ENCODE measurements at regions not wholly inside any gene's neighbourhood (a gene's known extent, or its start where the extent isn't known, plus 50 kb on each side); places are given as distances from the start of the nearest gene placed in this dataset.
"Not testable (repeated sequence)": the region's sequence is repeated elsewhere in the genome, so short reads cannot be mapped to it uniquely, and the experiment has no call there.

DNA sequence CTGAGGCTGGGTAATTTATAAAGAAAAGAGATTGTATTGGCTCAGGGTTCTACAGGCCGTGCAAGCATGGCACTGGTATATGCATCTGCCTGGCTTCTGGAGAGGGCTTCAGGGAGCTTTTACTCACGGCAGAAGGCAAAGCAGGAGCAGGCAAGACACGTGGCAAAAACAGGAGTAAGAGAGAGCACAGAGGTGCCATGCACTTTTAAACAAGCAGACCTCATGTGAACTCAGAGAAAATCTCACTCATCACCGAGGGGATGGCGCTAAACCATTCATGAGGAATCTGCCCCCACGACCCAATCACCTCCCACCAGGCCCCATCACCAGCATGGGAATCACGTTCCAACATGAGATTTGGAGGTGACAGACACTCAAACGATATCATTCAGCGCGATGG, 400.7 kb upstream of the RUNX1 start:
- DNase-seq: no peak

DNA sequence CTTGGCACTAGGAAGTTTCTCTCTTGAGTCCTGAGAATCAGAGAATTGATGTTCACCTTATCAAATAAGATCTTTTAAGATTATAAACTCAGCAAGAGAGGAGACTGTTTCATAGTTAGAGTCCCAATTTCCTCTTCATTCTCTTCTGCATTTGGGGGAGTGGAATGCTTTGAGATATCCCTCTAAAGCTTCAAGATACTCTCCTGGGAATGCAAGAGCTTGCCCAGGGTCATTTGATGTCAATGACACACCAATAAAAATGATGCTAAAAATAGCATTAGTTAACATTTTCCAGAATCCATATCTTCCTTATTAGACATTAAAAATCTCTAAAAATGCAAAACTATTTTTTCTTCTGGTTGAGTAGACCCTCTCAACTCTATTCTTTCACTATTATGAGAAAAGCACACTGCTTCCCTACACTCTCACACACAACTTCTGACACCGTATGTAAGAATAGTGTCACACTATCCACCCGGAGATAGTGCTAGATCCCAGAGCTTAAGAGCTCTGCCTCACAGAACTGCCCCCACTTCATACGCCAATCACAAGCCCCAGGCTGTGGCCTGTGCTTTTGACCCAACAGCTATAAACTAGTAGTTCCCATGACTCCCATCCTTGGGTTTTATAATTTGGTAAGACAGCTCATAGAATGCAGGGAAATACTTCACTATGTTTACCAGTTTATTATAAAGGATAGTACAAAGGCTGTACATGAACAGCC, 399.9 kb upstream of the RUNX1 start:
- no peak for DNase-seq

DNA sequence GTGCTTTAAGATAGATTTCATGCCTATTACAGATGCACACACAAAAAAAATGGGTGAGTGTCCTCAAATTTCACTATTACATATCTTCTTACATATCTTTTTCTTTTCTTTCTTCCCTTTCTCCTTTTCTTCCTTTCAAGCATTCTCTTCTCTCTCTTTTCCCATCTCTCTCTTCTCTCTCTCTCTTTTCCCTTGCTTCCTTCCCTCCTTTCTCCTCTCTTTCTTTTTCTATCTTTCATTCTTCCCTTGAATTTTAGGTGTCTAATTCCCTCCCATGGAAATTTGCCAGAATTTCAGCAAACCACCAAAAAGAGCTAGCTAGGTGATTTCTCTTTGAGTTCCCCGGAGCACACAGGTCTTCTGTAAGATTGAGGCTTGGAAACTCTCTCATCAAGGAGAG, 395.3 kb upstream of the RUNX1 start:
- no peak for DNase-seq

DNA sequence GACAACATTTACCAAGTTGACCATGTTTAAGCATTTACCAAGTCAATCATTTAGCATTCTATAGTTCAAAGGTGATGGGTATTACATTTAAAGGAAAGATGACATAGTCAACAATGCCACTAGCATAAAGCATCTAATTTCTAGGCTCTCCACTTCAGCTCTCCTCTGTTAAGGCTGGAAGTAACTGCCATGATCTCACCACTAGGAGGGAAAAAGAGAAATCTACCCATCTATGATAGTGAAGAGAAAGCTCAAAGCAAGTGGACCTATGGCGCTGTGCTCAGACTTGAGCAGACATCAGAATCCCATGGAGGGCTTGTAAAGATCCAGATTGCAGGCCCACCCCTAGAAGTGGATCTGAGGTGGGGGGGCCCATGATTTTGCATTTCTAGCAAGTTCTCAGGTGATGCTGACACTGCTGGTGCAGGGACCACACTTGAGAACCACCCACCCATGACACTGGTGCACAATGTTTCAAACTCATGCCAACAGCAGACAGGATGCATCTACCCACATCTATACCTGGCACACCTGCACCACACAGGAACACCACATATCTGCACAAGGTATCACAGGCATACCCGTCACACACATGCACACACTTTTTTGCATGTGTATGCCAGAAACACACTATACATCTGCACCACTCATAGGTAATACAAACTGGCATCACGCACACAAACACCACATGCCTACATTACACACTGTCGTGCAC, 392.9 kb upstream of the RUNX1 start:
- no peak for DNase-seq

DNA sequence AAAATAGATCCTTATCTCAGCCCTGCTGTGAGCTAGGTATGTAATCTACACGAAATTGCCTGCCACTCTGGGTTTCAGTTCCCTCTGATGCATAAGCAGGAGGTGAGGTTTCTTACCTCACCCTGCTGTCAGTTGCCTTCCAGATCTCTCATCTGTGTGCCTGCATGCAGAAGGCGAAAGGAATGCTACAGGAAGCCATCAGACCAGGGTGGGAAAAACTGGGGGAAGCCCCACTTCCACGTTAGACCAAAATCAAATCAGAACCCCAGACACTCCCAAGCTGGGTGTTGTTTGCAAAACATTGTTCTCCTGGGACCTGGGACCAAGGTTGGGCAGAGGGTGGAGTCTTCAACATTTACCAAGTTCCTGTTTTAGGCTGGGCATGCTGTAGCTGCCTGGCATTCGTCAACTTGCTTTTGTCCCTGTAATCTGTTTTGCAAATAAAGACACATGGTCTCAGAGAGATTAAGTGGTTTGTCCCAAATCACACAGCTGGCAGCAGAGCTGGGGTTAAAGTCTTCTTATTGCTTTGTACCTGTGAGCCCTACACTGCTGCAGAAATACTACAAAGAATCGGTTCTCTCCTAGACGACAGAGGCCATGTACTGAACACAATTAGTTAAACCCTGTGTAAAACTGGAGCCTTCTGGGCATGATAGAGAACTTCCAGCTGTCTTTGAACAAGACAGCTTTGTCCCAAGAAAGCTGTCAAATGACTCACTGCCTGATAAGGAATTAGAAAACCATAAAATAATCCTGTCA, 389.7 kb upstream of the RUNX1 start:
- no peak for DNase-seq

DNA sequence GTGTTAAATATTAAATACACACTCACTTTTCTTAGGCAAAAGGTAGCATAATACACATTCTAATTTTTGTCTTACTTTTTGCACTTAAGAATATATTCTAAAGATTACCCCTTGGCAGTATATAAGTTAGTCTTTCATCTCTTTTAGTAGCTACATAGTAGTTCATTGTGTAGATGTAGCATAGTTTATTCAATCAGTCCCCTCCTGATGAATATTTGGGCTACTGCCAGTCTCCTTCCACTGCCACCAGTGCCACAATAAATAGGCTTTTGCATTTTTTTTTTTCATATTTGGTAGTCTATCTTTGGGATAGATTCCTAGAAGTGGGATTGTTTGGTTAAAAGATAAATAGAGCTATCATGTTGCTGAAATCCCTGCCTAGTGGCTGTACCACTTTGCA, 388.8 kb upstream of the RUNX1 start:
- no peak for DNase-seq

DNA sequence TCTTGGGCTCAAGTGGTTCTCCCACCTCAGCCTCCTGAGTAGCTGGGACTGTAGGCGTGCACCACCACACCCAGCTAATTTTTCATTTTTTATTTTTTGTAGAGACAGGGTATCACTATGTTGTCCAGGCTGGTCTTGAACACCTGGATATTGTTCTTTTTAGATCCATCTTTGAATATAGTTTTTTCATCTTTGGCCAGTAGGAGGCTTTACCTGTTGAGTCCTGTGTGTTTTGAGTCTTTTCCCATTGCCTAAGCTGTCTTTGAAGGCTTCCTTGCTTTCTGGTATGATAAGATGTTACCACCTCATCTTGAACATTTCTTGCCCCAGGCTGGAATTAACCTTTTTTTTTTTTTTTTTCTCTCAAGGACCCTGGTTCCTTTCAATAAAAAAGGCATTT, 387.8 kb upstream of the RUNX1 start:
- DNase-seq: no peak

DNA sequence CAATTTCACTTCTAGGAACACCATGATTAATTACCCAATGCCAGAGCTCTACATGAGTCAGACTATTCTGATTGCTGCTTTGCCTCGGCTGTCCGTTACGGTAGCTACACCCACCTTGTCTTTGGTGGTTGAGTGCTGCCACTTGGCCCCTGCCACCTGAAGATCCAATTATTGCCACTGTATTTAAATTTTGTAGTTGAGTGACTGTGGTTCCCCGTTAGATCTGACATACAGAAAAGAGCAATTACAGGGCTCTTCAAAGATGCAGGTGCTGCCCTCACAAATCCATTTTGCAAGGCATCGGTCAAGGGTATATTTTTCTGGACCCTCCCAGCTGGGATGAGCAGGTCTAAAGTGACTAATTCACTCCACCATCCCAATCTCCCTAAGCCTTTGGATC, 383.5 kb upstream of the RUNX1 start:
- DNase-seq: not testable (repeated sequence)

DNA sequence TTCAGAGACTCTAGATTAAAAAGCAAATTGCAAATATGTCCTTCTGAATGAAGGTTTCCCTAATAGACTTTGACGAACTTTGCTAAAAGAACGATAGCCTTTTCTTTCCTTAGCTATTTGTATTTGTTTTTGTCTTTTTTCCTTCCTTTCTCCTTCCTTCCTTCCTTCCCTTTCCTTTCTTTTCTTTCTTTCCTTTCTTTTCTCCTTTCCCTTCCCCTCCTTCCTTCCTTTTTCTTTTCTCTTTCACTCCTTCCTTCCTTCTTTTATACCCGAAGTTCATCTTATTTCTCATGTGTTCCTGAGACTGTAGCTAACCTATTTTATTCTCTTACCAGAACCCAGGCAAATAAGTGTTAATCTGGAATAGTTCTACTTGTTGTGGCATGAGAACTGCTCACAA, 381.2 kb upstream of the RUNX1 start:
- DNase-seq: no peak

DNA sequence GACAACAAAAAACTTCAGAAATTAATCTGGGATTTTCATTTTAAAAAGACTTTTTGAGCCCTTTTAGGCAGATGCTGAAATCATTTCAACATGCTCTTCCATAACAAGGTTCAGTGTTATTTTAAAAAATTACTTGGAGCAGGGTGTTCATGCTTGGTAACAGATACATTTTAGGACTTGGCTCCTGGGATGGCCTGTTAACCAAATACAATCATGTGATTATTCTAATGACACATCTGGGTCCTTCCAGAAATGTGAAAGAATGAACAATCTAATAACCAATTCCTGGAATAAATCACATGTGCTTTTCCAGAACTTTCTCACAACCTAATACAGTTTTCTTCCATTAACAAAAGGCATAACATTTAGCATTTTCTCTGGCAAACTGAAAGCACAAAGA, 379.8 kb upstream of the RUNX1 start:
- DNase-seq: no peak

DNA sequence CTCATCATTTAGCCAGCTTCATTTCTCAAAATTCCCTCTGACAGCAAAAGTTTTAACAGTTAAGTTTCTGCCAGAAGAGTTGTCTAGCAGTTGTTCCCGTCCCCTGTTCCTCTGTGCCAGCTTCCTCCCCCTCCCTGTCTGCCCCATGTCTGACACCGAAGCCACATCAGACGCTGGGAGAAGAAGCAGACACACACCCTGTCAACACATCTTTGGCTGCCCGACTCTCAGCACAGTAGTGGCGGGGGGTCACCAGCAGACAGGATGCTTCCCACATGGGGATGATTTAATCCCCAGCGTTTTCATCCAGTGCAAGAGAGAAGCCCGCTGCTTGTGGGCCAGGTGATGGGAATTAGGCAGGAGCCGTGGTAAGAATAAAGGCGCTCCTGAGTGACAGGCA, 379.4 kb upstream of the RUNX1 start:
- DNase-seq: peak; percentile 31

DNA sequence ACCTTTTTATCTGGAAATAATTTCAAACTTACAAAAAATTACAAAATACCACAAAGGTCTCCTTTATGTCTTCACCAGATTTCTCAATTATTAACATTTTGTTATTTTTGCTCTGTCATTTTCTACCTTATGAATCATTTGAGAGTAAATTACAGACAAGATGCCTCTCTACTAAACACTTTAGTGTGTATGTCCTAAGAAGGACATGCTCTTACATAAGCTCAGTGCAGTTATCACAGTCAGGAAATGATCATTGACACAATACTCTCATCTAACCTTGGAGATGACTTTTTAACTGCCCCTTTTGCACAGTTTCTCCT, 378.9 kb upstream of the RUNX1 start:
- DNase-seq: no peak

DNA sequence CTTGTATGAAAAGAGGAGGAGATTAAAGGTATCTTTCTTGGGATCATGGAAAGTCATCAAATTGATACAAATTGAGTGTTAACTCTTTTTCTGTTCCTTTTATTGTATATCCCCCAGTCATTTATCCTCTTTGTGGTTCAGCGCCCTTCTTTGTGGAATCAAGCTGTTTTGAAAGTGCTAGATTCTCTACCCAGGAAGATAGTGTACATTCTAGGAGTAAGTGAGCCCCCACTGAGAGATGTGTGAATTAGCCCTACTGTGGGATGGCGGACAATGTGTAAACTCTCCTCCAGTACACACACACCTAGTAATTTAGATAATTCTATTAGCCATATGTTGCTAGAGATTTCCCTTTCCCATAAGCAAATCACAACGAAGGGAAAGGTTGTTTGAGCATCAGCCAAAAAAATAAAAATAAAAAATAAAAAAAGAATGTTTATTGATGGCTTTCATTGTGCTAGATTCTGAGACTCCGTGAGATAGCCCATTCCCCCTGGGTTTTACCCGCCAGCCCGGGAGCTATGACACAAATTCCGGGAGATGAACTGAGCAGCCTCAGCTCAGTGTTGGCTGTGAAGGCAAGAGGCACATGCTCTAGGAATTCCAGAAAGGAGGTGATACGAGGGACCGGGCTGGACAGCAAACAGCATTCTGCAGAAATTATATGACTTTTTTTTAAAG, 378.4 kb upstream of the RUNX1 start:
- DNase-seq: no peak

DNA sequence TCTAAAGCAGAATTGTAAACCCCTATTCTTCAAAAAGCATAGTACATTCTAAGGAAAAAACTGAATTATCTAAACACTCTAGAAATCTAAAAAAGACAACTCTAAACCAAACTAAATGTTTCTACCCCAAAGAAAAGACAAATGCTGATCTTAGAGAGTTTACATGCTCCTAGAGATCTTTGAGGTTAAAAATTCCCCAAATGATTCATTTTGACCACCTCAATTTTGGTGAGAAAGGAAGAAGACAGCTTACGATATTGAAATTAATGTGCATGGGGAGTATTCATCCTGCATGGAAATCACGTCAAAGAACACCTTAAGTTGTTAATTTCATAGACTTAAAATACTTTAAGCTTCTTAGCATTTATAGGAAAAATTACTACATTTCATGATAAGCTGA, 377.8 kb upstream of the RUNX1 start:
- DNase-seq: no peak

DNA sequence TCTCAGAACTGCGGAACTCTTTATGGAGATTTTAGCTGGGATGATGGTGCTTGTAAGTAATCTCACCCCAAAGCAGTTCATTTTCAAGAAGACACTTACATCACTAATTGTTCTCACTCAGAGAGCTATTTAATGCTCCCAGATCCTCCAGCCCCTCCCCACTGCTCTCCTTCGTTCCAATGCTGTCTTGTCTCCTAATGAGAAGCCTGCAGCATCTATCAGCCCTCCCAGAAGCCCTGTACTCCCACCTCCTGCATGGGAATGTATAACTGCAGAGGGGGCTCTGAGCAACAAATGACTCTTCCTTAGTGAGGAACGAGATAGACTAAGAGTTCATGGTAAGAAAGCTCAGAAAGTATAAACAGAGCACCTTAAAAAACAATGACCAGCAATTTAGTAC, 377.4 kb upstream of the RUNX1 start:
- DNase-seq: no peak

DNA sequence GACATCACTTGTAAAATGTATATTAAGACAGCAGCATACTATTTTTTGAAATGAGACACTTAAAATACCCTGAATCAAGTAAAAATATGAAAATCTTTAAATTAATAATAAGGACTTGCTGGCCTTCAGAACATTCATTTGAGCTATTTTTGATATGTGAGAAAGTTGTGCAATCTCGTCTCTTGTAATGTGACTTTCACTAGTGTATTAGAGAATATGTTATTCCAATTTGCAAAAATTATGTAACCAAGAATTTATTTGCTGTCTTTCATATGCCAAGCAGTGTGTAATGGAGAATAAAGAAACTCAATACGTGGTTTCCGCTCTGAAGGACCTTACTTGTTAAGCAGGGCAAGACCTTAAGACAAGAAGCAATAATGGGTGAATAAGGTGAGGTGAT, 375.0 kb upstream of the RUNX1 start:
- DNase-seq: no peak

DNA sequence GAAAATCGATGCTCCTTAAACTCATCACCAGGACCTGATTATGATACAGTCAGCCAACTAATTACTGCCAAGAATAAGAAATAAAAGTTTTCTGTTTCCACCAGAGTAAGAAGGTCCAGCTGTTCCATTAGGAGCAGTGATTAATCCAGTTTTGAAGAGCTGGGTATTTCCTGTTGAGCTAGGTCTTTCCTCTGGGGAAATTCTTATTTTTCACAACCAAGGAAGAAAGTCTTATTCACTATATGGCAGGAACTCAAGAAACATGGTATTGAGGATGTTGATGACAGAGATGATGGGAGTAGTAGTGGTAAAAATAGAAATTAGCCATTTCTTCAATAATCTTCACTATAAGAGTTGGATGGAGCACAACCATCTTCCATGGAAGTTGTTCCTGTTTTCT, 374.6 kb upstream of the RUNX1 start:
- no peak for DNase-seq

DNA sequence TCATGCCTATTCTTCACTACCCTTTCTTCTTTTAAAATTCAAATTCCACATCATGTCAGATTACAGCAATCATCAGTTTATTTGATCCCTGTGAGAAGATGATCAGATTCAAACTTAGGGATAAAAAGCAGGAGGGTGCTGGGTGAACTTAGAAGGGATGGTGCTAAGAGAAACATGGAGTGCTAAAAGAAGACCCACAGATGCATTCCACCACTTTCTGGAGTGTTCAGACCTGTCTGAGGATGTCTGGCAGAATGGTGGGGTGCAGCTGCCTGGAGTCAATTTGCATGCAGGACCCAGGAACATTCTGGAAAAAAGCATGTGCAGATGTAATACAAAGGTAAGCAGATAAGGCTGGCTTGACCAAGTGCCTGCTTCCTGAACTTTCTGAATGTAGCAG, 372.9 kb upstream of the RUNX1 start:
- DNase-seq: no peak

DNA sequence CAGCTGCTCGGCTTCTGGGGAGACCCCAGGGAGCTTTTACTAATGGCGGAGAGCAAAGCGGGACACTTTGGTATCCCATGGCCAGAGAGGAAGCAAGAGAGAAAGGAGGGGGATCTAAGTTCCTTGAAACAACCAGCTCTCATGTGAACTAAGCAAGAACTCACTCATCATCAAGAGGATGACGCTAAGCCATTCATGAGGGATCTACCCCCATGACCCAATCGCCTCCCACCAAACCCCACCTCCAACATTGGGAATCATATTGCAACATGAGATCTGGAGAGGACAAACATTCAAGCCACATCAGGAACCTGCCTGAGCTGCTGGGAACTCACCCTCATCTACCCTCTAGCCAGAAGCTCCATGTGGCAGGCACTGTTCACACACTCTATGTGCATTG, 372.1 kb upstream of the RUNX1 start:
- DNase-seq: no peak

DNA sequence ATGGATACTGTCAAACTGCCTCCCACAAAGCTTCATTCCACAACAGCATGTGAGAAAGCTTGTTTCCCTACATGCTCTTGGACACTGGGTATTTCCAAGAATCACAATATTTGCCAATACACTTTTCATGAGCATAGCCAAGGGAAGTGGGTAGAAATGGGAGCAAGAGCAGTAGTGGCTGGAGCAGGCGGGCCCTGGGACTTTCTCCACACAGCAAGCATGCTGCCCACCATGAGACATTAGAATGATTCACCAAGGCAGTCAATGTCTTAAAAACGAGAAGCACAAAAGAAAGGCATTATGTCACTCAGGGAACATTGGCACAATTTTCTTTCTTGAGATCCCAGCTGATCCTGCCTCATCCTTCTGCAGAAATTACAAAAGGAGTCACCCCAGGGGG, 371.6 kb upstream of the RUNX1 start:
- no peak for DNase-seq

DNA sequence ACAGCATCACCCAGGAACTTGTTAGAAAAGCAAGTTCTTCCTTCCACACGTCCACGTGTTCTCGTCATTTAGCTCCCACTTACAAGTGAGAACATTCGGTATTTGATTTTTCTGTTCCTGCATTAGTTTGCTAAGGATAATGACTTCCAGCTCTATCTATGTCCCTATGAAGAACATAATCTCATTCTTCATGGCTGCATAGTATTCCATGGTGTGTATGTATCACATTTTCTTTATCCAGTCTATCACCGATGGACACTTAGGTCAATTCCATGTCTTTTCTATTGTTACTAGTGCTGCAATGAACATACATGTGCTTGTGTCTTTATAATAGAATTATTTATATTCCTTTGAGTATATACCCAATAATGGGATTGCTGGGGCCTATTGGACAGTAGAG, 368.7 kb upstream of the RUNX1 start:
- DNase-seq: no peak

DNA sequence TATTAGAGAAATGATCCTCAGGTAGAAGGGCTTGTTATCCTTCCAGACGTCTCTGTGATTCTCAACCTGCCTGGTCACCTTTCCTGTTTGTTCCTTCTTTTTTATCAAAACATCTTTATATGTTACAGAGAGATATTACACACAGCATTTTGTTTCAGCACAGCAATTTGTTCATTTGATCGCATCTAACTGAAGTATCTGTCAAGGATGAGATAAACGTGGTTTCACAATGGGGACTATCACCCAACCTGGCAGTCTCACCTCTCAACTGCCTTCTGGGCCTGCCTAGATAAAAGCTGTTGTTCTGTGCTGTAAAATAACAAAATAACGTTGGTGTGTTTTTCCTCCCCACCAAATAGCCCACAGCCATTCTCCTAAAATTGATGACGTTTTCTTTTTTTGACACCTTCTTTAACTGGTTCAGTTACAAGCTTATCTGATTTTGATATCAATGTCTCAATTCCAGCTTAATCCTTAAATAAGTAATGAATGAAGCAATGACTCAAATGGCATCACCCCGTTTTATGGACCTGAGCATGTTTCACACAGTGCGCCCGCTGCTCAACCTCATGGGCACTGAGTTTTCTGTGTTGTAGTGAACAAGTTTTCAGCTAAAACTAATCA, 367.9 kb upstream of the RUNX1 start:
- DNase-seq: no peak

DNA sequence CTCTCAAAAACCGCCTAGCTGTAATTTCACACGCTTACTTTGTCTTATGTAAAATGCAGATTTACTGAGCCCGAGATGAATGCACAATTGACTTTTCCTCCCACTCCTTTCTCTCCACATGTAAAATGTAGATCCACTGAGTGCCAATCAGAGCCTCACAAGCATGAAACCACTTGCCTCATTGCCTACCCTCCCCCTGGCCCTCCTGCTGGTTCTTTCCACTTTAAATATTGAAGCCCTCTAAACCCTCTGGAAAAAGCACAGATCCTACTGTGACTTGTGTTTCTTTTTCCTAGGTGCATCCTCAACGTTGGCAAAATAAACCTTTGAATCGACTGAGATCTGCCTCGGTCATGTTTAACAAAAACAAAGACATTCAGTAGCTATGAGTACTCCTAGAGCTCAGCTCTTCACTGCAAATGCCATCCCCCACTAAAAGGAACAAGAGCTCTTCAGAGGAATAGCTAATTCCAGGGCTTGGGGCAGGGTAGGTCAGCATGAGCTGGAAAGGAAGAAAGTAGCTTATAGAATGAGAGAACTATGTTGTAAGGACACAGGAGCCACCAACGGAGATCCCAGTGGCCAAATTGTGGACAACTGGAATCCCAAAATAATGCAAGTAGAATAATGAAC, 365.5 kb upstream of the RUNX1 start:
- DNase-seq: no peak
